Ammon's horn (tissue), 1 donor: ENCODE measurements at regions not wholly inside any gene's neighbourhood (a gene's known extent, or its start where the extent isn't known, plus 50 kb on each side); places are given as distances from the start of the nearest gene placed in this dataset.

Experiments
- DNase-seq: peaks from one replicate; pipeline ENCODE4 v3.0.0-alpha.2; 2016; ENCODE audit warnings: low spot score

DNA sequence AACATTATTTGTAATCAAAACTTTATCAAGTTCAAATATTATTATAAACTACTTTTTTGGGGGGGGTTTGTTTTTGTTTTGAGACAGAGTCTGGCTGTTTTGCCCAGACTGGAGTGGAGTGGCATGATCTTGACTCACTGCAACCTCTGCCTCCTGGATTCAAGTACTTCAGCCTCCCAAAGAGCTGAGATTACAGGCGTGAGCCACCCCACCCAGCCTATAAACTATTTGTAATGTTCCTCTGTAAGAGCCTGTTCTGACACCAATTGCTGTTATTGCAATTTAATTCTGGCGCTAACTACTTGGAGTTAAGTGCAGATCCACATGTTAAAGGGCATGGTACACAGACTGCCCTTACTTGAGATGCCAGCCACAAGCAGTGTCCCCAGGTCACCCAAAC, 478.1 kb upstream of the NRP1 start:
- DNase-seq, result no peak

DNA sequence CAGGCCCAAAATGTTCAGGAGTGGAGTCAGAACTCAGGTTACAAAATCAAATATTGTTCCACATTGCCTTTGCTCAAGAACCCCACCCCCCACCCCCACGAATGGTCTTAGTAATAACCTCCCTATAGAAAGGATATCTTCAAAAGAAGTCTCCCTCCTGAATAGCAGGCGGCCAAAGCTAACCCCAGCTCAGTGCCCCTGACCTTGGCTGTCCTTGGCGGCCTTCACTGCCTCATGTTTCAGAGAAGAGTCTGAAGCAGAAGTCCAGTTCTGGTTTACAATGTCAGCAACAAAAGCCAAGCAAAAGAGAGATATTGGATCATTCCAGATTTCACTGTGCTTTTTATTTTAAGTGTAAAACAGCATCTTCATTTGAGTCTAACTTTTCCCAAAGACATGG, 476.5 kb upstream of the NRP1 start:
- no peak for DNase-seq

DNA sequence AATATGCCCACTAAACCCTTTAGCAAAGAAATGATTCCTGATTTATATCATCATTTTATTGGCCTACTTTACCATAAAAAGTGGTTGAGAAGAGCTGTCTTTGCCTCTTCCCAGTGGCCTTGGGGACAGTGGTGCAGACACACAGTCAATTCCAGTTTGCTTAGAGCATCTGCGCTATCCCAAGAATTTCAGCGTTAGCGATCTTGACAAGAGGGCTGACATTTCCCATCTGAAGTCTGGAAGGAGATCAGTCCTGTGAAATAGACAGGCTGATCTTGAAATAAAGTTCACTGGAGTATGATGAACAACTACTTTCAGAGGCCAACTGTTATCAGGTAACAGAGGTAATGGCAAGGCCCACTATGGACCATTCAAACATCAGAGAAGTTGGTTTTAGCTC, 475.3 kb upstream of the NRP1 start:
- no peak for DNase-seq

GRCh38 chr10:33808475-33808874, 474.0 kb upstream of the NRP1 start:
- no peak for DNase-seq

- no peak for DNase-seq
Observed at GRCh38 chr10:33807531-33808359, 473.3 kb upstream of the NRP1 start.

DNA sequence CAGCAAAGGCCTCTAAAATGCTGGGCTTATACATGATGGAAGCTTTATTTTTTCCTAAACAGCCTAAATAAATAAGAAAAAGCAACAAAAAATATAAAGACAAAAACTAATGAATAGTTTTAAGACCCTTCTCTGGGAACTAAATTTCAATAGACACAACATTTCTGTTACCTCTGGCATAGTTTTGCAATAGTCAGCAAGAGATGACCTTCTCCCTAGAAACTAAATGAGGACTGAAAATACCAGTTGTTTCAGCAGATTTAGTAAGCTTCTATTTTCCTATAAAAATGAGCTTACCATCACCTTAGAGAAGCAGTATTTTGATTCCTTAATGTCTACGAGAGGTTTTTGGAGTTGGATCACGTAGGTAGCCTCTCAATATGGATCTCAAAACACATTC, 471.4 kb upstream of the NRP1 start:
- no peak for DNase-seq

- no peak for DNase-seq
Observed at GRCh38 chr10:33804584-33804983, 470.1 kb upstream of the NRP1 start.

GRCh38 chr10:33803248-33803647, 468.8 kb upstream of the NRP1 start:
- DNase-seq, result no peak

GRCh38 chr10:33802566-33802965, 468.1 kb upstream of the NRP1 start:
- no peak for DNase-seq

DNA sequence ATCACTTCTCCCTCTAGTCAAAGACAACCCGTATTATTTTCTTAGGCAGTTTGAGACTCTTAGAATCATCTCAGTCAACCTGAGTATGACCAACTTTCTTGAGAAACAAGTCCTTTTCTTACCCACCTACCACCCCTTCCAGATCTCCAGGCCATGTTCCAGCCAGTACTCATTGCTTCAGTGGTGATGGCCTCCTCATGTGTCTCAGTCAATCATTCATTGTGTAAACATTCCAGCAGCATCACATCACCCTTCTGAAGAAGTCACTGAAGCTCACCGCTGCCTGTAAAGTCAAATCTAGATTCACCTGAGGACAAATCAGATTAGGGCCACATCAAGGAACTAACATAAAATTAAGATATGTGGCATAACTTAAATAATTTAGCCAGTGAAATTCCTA, 467.2 kb upstream of the NRP1 start:
- DNase-seq, result no peak

DNA sequence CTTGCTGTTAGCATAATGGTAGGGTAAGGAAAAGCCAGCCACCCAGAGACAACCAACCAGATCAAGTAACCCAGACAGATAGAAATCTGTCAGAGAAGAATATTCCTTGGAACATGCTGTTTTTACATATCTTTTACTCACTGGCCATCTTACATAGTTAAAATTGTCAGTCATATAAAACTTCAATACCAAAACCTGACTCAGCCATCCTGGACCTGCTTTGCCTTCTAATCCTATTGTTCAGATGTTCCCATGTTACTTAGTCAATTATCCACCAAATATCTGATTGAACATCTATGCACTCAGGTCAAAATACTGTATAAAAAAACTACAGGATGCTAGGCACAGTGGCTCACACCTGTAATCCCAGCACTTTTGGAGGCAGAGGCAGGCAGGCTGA, 466.5 kb upstream of the NRP1 start:
- no peak for DNase-seq

DNA sequence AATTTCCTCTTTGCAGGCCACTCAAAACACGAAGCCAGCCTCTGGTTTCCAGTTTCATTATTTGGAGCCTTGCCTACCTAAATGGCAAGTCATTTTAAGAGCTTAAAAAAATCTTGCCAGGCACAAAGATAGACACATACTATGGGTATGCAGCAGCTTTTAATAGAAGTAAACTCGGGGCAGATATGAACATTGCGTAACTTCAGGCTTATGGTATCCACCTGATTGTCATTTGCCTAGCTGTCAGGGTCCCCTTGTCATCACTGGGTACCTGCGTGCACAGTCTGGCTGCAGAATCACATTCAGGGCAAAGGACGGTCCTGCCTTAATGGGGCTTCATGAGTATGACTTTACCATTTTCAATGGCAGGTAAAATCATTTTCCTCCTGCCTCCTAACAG, 466.1 kb upstream of the NRP1 start:
- no peak for DNase-seq

DNA sequence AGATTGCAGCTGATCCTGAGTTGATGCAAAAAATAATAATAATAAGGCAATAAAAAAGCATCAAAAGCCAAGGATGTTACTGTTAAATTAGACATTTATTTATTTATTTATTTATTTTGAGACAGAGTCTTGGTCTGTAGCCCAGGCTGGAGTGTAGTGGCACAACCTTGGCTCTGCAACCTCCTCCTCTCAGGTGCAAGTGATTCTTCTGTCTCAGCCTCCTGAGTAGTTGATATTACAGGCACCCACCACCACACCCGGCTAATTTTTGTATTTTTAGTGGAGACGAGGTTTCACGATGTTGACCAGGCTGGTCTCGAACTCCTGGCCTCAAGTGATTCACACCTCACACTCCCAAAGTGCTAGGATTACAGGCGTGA, 465.5 kb upstream of the NRP1 start:
- no peak for DNase-seq

DNA sequence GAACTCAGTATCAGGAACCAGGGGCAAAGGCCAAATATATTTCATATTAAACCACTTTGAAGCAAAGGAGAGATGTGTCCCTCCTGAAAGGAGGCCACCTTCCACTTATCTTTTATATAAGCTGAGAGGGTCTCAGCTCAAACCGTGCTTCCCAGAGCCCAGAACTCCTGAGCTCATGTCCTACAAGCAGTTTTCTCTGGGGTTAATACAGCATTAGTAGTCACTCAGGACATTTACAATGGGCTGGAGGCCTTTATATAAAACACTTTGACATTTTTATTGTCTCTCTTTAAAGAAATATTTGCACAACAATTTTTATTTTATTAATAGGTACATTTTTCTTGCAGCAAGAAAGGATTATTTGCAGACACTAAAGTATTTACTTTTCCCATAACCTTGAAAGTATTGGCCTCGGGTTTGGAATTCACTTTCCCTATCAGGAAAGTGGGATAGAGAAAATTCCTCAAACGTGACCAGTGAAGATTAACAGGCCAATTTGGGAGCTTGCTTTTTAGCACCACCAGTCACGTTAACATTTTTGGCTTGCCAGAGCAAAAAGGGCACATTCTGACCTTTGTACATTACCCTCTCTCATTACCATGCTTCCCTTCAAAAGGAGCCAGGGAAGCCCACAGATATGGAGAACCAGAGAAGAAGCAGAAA, 464.9 kb upstream of the NRP1 start:
- no peak for DNase-seq

DNA sequence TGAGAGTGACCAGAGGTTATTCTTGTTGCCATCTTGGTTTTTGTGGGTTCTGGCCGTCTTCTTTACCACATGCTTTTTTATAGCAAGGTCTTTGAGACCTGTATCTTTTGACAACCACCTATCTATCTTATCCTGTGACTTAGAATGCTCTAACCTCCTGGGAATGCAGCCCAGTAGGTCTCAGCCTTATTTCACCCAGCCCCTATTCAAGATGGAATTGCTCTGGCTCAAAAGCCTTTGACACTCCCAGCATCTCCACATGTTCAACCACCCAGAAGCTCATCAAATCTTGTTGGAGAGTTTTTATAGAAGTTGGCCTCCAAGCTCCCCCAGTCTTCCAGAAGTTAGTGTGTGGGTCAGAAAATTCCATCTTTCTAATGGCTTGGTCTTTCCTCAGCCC, 464.3 kb upstream of the NRP1 start:
- DNase-seq, result no peak

GRCh38 chr10:33796680-33797079, 462.2 kb upstream of the NRP1 start:
- no peak for DNase-seq

DNA sequence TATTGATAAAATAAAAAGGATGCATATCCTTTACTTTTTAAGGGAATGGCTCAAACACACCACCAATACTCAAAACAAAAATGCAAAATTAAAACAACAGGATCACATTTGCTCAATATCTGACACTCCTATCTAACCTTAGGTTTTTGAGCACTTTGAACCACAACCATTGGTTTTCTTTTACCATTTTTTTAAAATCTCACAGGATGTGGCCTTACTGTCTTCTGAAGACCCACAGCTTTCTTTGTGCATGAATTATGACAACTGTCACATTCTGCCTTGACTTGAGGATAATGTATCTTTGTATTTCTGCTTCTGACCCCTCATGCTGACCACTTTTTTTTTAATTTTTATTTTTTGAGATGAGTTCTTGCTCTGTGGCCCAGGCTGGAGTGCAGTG, 461.1 kb upstream of the NRP1 start:
- no peak for DNase-seq

GRCh38 chr10:33794460-33794859, 460.0 kb upstream of the NRP1 start:
- no peak for DNase-seq

DNA sequence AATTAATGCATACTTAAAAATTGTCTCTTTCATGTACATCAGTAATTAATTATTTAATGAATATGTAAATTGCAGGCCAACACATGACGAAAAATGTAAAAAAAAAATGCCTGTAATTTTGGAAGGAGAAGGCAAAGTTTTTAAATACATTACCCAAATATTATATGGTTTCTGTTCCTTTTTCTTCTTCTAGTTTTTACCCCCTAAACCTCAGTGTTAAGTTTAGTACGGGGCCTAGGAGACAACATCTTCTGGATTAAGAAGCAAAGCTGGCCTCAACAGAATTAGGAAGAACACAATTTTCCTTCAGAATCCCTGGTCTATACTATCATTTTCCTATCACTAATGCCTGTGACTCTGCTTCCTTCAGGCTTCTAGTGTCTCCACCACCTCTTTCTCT, 459.3 kb upstream of the NRP1 start:
- no peak for DNase-seq

DNA sequence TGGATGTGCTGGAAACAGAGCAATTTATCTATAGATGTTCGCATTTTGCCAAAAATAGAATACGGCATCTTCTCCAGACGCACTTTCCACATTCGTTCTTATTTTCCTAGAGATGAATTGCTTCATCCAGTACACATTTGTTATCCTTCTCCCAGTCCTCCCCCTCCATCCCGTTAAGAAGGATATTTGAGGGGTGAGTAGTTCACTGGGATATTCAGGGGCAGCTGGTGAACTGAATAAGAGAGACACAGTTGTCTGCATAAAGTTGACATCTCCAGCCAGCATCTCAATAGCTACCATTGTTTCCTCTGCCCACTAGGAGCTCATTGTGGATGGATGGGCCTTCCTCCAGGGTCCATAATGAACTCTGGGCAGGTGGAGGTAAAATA, 456.8 kb upstream of the NRP1 start:
- no peak for DNase-seq

DNA sequence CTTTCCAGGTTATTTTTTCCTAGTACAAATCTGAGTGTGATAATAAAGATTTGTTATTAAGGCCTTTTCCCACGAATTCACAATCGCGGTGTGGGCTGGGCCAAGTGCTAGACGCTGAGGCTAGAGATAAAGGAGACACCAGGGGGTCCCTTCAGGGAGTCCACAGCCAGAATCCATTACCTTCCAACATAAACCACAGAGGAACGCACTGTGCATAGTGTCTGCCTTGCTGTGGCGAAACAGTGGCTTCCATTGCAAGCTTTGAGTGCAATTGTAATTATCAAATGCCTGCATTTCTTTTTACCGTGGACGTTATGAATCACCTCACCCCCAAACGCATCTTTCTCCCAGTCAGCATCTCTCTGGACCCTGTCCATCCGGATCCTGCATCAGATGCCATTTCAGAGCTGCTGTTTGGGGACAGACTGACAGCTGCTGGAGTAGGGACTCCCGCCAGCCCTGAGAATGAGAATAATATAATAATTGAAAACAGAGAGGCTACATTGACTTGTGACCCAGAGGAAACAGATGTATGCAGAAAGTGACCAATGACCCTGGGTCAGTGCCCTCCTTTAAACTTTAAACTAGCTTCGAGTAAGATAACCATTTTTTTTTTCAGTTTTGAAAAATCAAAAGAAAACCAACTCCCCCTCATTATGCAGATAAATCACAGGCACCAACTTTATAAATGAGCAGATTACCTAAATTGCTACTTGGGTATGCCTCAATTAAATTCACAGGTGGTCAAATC, 456.2 kb upstream of the NRP1 start:
- no peak for DNase-seq

DNA sequence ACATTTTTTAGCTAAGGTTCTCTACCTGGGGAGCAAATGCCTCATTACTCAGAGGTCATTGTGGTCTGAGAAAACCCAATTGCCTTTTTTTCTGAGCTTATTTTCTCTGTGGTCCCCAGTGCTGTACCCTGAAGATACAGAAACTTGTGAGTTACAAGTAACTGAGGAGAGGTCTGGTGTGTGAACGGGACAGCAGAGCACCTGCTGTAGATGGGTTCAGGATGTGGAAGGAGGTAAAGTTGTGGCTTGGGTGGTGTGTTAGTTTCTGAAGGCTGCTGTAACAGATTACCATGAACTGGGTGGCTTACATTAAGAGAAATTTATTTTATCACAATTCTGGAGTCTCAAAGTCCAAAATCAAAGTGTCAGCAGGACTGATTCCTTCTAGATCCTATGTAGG, 449.1 kb upstream of the NRP1 start:
- no peak for DNase-seq

GRCh38 chr10:33783078-33783477, 448.6 kb upstream of the NRP1 start:
- no peak for DNase-seq
